MM.1S (cell line): ENCODE measurements at regions not wholly inside any gene's neighbourhood (a gene's known extent, or its start where the extent isn't known, plus 50 kb on each side); places are given as distances from the start of the nearest gene placed in this dataset.

Source experiments
- DNase-seq: peaks from one replicate; pipeline ENCODE4 v3.0.0-alpha.2; 2015
- H2AFZ ChIP-seq: fragments of 300-600 bp; sonication (generic); 2 replicates; pipeline ENCODE4 v1.6.0; 2016; ENCODE audit warnings: antibody characterized with exemption, low read length
- H3F3A ChIP-seq: fragments of 300-600 bp; sonication (generic); 2 replicates; pipeline ENCODE4 v1.6.1; 2016; ENCODE audit warnings: mild to moderate bottlenecking, antibody characterized with exemption, low read length, moderate library complexity, mixed read lengths; ENCODE audit not compliant: insufficient read depth
- H3K27ac ChIP-seq: fragments of 300-600 bp; sonication (generic); 2 replicates; pipeline ENCODE4 v1.5.1; 2016; ENCODE audit warnings: mild to moderate bottlenecking, low read length
- H3K27me3 ChIP-seq: fragments of 300-600 bp; sonication (generic); replicated peaks from 2 replicates; pipeline ENCODE4 v1.6.0; 2016; ENCODE audit warnings: low read length; ENCODE audit not compliant: insufficient read depth
- H3K36me3 ChIP-seq: fragments of 300-600 bp; sonication (generic); replicated peaks from 2 replicates; pipeline ENCODE4 v1.6.1; 2016; ENCODE audit warnings: mild to moderate bottlenecking, low read length, mixed read lengths; ENCODE audit not compliant: insufficient read depth
- H3K4me1 ChIP-seq: fragments of 300-600 bp; sonication (generic); 2 replicates; pipeline ENCODE4 v1.6.1; 2016; ENCODE audit warnings: low read length, mixed read lengths
- H3K4me2 ChIP-seq: fragments of 300-600 bp; sonication (generic); 2 replicates; pipeline ENCODE4 v1.6.0; 2016; ENCODE audit warnings: low read depth, low read length
- H3K4me3 ChIP-seq: fragments of 300-600 bp; sonication (generic); 2 replicates; pipeline ENCODE4 v1.5.1; 2016; ENCODE audit warnings: low read length, mixed read lengths
- H3K79me2 ChIP-seq: fragments of 300-600 bp; sonication (generic); 2 replicates; pipeline ENCODE4 v1.6.1; 2016; ENCODE audit warnings: mixed run types, low read length, mixed read lengths
- H3K9ac ChIP-seq: fragments of 300-600 bp; sonication (generic); 2 replicates; pipeline ENCODE4 v1.6.1; 2016; ENCODE audit warnings: low read length, mixed read lengths
- H3K9me2 ChIP-seq: fragments of 300-600 bp; sonication (generic); replicated peaks from 2 replicates; pipeline ENCODE4 v1.6.1; 2016; ENCODE audit warnings: mild to moderate bottlenecking, low read length, mixed read lengths; ENCODE audit not compliant: insufficient read depth
- H3K9me3 ChIP-seq: fragments of 300-600 bp; sonication (generic); replicated peaks from 2 replicates; pipeline ENCODE4 v1.6.1; 2016; ENCODE audit warnings: mild to moderate bottlenecking, low read length, mixed read lengths; ENCODE audit not compliant: insufficient read depth
- H4K20me1 ChIP-seq: fragments of 300-600 bp; sonication (generic); 2 replicates; pipeline ENCODE4 v1.6.1; 2016; ENCODE audit warnings: mild to moderate bottlenecking, low read length, moderate library complexity, mixed read lengths; ENCODE audit not compliant: insufficient read depth
- CTCF ChIP-seq: fragments of 300-600 bp; sonication (generic); IDR thresholded peaks from 2 replicates; pipeline ENCODE4 v1.5.1; 2016; ENCODE audit warnings: antibody characterized with exemption, low read length, mixed read lengths
- EZH2 ChIP-seq: fragments of 300-600 bp; sonication (generic); optimal IDR thresholded peaks from 2 replicates; pipeline ENCODE3; 2017; ENCODE audit warnings: low read depth, mild to moderate bottlenecking, antibody characterized with exemption, low read length, mixed read lengths
- EZH2phosphoT487 ChIP-seq: fragments of 300-600 bp; sonication (generic); IDR thresholded peaks from 2 replicates; pipeline ENCODE4 v1.6.1; 2018; ENCODE audit warnings: antibody characterized with exemption, low read length

DNA sequence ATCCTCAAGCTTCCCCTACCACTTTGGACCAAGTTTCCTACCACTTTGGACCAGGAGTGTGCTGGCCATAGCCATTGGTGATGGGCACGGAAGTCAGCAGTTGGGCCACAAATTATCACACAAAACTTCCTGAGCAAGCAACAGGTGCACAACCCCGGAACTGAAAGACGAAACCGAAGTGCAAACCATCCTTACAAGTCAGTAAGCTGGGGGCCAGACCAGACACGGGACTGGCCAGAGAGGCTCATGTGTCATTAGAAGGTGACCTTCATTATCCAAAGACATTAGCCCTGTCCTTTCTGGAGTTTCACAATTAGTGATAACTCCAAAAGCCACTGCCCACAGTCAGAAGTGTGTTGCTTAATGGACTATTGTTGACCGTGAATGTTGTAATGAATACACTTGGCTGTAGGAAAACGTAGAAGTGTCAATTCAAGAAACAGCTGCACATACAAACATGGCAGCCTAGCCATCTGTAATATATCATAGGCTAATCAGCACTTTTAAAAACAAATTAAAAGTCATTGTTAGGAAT is 244.1 kb upstream of the IRS2 start:
- Histone ChIP-seq H3K9me3 (no peaks in the 10 kb centered on the region), H3K27me3 (no peaks in the 10 kb centered on the region), H3K9me2 (no peaks in the 10 kb centered on the region), H3K4me1 (peaks cover 21% of the 10 kb centered on the region), H3K4me3 (no peak overlapping the region), H3K79me2 (no peaks in the 10 kb centered on the region), H3K27ac (peak overlapping the region; percentile 86), H3K36me3 (no peaks in the 10 kb centered on the region), H3K9ac (no peak overlapping the region), H3K4me2 (peak overlapping the region; percentile 17; the same call in 1 of the 2 replicates), H4K20me1 (no peaks in the 10 kb centered on the region), H2AFZ (peak overlapping the region; percentile 13), H3F3A (peaks cover 6% of the 10 kb centered on the region; the same call in 1 of the 2 replicates)
- DNase-seq, result peak; percentile 97
- TF ChIP-seq EZH2 (no peak), EZH2phosphoT487 (no peak), CTCF (no peak)

GRCh38 chr13:110028838-110029621 is 242.6 kb upstream of the IRS2 start:
- Histone ChIP-seq H3K79me2 (no peaks in the 10 kb centered on the region), H3K4me1 (peaks cover 21% of the 10 kb centered on the region)
- no peak for DNase-seq

DNA sequence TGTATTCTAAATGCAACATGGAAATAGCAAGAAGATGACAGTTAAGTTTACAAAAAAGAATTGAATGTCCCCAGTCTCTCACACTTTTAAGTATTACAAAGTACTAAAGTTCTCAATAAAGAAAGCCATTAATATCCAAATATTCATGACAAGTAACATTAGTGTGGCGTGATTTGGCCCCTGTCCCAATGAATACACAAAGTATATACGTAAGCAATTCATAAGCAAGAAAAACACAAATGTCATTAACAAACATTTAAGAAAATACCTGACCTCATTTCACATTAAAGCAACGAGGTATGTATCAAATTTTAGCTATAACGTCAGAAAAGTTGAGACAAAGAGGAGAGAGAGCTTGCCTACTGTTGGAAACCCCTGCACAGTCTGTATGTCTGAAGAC is 241.9 kb upstream of the IRS2 start:
- Histone ChIP-seq H3K27ac (no peak overlapping the region), H3K9me3 (no peaks in the 10 kb centered on the region), H4K20me1 (no peaks in the 10 kb centered on the region), H3K36me3 (no peaks in the 10 kb centered on the region), H3K4me1 (peaks cover 21% of the 10 kb centered on the region), H3K27me3 (no peaks in the 10 kb centered on the region), H3K9ac (no peak overlapping the region), H2AFZ (no peak overlapping the region), H3F3A (peaks cover 6% of the 10 kb centered on the region; the same call in 1 of the 2 replicates), H3K4me2 (no peak overlapping the region), H3K9me2 (no peaks in the 10 kb centered on the region), H3K79me2 (no peaks in the 10 kb centered on the region), H3K4me3 (no peak overlapping the region)
- TF ChIP-seq EZH2phosphoT487 (no peak), CTCF (no peak), EZH2 (no peak)
- DNase-seq, result no peak

More at GRCh38 chr13:110028838-110029621, 242.6 kb upstream of the IRS2 start:
- H3F3A ChIP-seq, result peaks cover 6% of the 10 kb centered on the region; the same call in 1 of the 2 replicates
- no peaks in the 10 kb centered on the region for H3K36me3 ChIP-seq
- no peaks in the 10 kb centered on the region for H3K9me2 ChIP-seq
- no peak overlapping the region for H3K9ac ChIP-seq
- H3K4me2 ChIP-seq, result no peak overlapping the region
- no peak overlapping the region for H3K4me3 ChIP-seq
- H3K27me3 ChIP-seq, result no peaks in the 10 kb centered on the region
- H2AFZ ChIP-seq, result no peak overlapping the region
- H3K9me3 ChIP-seq, result no peaks in the 10 kb centered on the region
- H3K27ac ChIP-seq, result no peak overlapping the region
- TF ChIP-seq CTCF, result no peak
- no peak for TF ChIP-seq EZH2
- no peak for TF ChIP-seq EZH2phosphoT487
- no peaks in the 10 kb centered on the region for H4K20me1 ChIP-seq
